Activated T-helper 1 cell treated with anti-CD3 and anti-CD28 coated beads, Interleukin-12 subunit alpha, Interleukin-12 subunit beta, Interleukin-2, Interleukin-4 antibody, amounts not matched to agents 30 ng/mL and 10 ng/mL and 1 ng/mL, durations not matched to agents 14 hours and 24 hours and 36 hours (primary cell): ENCODE measurements at regions not wholly inside any gene's neighbourhood (a gene's known extent, or its start where the extent isn't known, plus 50 kb on each side); places are given as distances from the start of the nearest gene placed in this dataset.

Source experiments
- DNase-seq: peaks from one replicate; pipeline ENCODE4 v3.0.0; 2021; ENCODE audit warnings: low spot score
- H3K27ac Mint-ChIP-seq: one replicate; pipeline ENCODE4 v1.8.0; 2021; ENCODE audit warnings: mild to moderate bottlenecking, mixed read lengths
- H3K27me3 Mint-ChIP-seq: one replicate; pipeline ENCODE4 v1.8.0; 2022; ENCODE audit warnings: mild to moderate bottlenecking, moderate library complexity, mixed read lengths; ENCODE audit not compliant: insufficient read depth
- H3K36me3 Mint-ChIP-seq: one replicate; pipeline ENCODE4 v1.8.0; 2021; ENCODE audit warnings: low read depth, mixed read lengths
- H3K4me1 Mint-ChIP-seq: one replicate; pipeline ENCODE4 v1.8.0; 2021; ENCODE audit warnings: low read depth, mixed read lengths
- H3K4me3 Mint-ChIP-seq: one replicate; pipeline ENCODE4 v1.8.0; 2021; ENCODE audit warnings: mild to moderate bottlenecking, moderate library complexity, mixed read lengths
- H3K9me3 Mint-ChIP-seq: one replicate; pipeline ENCODE4 v1.8.0; 2021; ENCODE audit warnings: mixed read lengths
- intact Hi-C: fragments of 100-400 bp; cut with micrococcal nuclease; formaldehyde crosslinking; loops from one replicate; pipeline ENCODE4 v1.15.1; 2024

DNA sequence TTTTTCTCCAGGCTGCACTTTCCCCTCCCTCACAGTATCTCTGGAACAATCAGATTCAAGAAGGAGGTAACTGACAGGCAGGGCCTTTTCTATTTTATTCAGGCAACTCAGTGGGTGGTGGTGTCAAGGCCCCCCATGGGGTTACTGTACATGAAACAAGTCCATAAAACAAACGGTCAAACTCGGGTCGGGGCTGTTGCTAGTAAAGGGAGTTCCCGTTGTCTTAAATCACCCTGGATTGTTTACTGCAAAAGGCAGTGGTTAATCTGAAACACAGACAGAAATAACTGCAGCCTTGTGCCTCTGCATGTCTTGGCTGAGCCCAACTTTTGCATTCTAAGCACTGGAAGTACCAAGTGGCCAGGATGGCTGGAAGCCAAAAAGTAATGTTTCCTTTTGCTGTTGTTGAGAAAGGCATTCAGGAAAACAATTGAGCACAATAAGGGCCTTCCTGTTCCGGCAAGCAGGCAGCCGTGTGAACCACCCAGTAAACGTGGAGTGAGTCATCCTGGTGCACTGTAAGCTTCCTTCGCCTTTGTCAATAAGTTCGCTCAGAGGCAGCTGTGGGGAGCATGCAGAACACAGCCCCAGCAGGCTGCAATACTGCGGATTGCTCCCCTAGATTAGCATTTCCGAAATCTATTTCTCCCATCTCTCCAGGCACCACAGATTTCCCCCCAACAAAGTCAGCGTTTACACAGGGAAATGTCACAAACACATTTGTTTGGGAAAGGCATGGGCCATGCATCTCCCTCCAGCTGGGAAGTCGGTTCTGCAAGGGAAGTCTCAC is 149.6 kb downstream of the IRS1 start:
- Mint-ChIP-seq H3K4me3 (peak overlapping the region; percentile 59), H3K4me1 (peaks cover 63% of the 10 kb centered on the region), H3K27ac (peak overlapping the region; percentile 95), H3K9me3 (peaks cover 19% of the 10 kb centered on the region), H3K27me3 (no peaks in the 10 kb centered on the region), H3K36me3 (peaks cover 22% of the 10 kb centered on the region)
- peak; percentile 60 for DNase-seq
- intact Hi-C loops = loop anchor here (2.0 to 10.0 kb wide), 7 partner anchors 42 to 825 kb away; partner anchors contain the start of genes AGFG1, IRS1, MFF and RHBDD1

DNA sequence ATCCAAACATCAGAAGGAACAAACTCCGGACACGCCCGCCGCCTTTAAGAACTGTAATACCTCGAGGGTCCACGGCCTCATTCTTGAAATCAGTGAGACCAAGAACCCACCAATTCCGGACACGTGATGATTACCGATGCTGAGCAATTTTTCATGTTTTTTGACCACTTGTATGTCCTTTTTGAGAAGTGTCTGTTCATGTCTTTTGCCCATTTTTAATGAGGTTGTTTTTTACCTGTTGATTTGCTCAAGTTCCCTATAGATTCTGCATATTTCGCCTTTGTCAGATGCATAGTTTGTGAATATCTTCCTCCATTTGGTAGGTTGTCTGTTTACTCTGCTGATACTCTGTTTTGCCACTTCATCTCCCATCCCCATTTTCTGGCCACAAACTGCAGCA is 150.4 kb downstream of the IRS1 start:
- no peak overlapping the region for H3K4me3 Mint-ChIP-seq
- peaks cover 19% of the 10 kb centered on the region for H3K9me3 Mint-ChIP-seq
- peaks cover 55% of the 10 kb centered on the region for H3K4me1 Mint-ChIP-seq
- no peaks in the 10 kb centered on the region for H3K27me3 Mint-ChIP-seq
- H3K27ac Mint-ChIP-seq = peak overlapping the region; percentile 95
- H3K36me3 Mint-ChIP-seq = peaks cover 20% of the 10 kb centered on the region
- no peak for DNase-seq
- intact Hi-C loops = no loop called here

DNA sequence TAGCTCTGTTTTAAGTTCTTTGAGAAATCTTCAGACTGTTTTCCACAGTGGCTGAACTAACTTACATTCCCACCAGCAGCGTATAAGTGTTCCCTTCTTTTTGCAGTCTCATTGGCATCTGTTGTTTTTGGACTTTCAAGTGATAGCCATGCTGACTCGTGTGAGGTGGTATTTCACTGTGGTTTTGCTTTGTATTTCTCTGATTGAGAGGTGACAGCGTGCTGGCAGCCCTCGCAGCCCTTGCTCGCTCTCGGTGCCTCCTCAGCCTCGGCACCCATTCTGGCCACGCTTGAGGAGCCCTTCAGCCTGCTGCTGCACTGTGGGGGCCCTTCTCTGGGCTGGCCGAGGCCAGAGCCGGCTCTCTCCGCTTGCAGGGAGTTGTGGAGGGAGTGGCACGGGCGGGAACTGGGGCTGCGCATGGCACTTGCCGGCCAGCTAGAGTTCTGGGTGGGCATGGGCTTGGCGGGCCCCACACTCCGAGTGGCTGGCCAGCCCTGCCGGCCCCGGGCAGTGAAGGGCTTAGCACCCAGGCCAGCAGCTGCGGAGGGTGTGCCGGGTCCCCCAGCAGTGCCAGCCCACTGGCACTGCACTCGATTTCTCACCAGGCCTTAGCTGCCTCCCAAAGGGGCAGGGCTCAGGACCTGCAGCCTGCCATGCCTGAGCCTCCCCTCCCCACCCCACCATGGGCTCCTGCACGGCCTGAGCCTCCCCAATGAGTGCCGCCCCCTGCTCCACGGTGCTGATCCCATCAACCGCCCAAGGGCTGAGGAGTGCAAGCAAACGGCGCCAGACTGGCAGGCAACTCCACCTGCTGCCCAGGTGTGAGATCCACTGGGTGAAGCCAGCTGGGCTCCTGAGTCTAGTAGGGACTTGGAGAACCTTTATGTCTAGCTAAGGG is 151.8 kb downstream of the IRS1 start:
- no peak for DNase-seq
- Mint-ChIP-seq H3K4me1 (peaks cover 42% of the 10 kb centered on the region), H3K36me3 (peaks cover 20% of the 10 kb centered on the region), H3K27ac (no peak overlapping the region), H3K9me3 (peaks cover 19% of the 10 kb centered on the region), H3K27me3 (peaks cover 4% of the 10 kb centered on the region), H3K4me3 (no peak overlapping the region)
- intact Hi-C loops = no loop called here

DNA sequence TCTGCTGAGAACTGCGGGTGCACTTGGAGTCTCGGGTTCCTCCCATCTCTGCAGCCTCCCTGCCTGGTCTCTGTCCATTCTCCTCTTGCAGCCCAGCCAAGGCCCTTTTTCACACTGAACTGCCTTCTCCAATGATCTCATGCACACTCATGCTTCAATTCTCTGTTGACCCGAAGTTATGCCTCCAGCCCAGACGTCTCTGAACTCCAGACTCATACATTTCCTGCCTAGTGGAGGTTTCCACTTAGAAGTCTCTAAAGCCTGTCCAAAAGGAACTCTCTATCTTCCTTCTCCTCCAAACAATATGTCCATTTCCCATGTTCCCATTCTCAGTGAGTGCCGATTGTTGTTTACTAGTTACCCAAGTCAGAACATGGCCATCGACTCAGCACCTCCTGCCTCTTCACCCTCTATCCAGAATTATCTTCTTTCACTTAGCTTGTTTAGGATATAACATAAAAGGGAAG is 155.2 kb downstream of the IRS1 start:
- Mint-ChIP-seq H3K4me3 (no peak overlapping the region), H3K9me3 (peaks cover 15% of the 10 kb centered on the region), H3K36me3 (peaks cover 9% of the 10 kb centered on the region), H3K27ac (no peak overlapping the region), H3K4me1 (peaks cover 7% of the 10 kb centered on the region), H3K27me3 (peaks cover 7% of the 10 kb centered on the region)
- no peak for DNase-seq
- intact Hi-C loops = no loop called here

DNA sequence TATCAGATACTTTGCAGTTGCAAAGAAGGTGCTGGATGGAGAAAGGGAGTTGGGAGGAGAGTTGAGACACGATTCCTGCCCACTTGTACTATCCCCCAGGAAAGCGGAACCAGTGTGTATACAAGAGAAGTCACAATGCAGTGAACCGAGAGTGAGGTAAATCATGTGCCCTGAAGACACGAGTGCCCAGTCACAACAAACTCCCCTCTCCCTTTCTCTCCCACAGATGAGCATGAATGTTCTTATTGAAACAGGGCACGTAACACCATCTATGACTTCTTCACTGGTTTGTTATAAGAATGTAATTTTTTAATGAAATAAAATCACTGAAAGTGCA is 155.7 kb downstream of the IRS1 start:
- Mint-ChIP-seq H3K9me3 (peaks cover 9% of the 10 kb centered on the region), H3K4me3 (no peak overlapping the region), H3K27ac (no peak overlapping the region), H3K36me3 (peaks cover 4% of the 10 kb centered on the region), H3K27me3 (peaks cover 7% of the 10 kb centered on the region), H3K4me1 (peaks cover 2% of the 10 kb centered on the region)
- DNase-seq = no peak
- intact Hi-C loops = no loop called here

DNA sequence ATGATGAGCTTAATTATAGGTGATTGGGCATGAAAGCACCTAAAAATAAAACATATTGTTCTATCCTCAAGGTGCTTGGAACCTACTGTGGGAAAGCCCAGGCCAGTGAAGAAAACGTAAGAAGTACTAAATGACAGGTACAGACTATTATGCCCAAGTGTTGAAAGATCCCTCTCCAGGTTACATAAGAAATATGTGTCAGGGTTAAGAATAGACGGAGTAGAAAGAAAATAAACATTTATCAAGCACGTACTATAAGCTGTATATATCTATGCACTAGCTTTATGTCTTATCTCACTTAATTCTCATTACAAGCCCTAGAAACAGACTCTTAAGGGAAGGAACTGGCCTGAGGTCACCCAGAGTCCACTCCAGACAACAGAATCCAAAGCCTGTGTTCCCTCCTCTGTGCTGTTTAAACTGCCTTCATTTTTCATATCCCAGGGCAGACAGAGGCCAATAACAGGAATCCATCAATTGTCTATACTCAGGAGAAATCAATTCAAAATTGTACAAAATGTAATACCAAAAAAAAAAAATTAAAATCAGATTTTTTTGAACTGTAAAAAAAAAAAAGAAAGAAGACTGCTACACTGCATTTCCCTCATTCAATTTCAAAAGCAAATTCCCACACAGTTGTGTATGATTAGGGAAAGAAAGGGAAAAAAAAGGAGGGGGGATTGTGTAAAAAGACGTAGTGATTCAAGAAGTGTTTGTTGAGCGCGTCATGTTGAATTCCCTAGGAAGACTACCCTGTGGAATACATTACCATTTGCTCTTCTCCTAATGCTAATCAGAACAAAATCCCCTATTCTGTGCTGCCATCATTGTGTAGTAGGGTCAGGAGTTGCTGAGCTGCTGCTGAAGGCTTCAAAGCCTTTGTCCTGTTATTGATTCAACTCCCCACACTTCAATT is 156.3 kb downstream of the IRS1 start:
- Mint-ChIP-seq H3K27ac (no peak overlapping the region), H3K36me3 (peaks cover 1% of the 10 kb centered on the region), H3K27me3 (peaks cover 7% of the 10 kb centered on the region), H3K4me1 (no peaks in the 10 kb centered on the region), H3K4me3 (no peak overlapping the region), H3K9me3 (peaks cover 9% of the 10 kb centered on the region)
- intact Hi-C loops = no loop called here
- no peak for DNase-seq

DNA sequence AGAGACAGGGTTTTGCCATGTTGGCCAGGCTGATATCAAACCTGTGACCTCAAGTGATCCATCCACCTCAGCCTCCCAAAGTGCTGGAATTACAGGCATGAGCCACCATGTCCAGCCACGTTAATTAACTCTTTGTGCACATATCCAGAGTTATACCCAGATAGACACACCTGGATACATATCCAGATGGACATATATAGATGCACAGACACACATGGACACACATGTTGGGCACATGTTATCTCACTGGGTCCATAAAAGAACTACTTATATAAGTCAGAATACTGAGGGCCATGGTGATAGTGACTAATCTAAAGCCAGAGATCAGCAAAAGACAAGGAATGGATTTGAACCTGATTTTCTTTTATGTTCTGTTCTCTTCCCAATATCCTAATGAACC is 158.6 kb downstream of the IRS1 start:
- intact Hi-C loops = no loop called here

DNA sequence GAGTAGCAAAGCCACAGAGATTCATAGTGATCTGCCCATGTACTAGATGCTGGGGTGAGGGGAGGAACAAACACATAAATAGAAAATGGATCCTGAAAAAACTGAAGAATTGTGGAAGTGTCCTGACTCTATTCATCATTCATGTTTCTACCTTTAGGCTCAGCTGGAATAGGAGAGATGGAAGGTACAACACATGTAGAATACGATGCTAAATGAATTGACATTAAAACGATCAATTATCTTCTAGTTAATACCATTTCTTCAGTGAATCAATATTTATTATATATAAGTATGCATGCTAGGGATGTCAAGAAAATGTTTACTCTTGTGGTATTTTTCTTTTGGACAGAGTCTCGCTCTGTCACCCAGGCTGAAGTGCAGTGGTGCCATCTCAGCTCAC is 159.1 kb downstream of the IRS1 start:
- H3K27ac Mint-ChIP-seq = no peak overlapping the region
- peaks cover 12% of the 10 kb centered on the region for H3K9me3 Mint-ChIP-seq
- H3K4me3 Mint-ChIP-seq = no peak overlapping the region
- no peak for DNase-seq
- H3K36me3 Mint-ChIP-seq = peaks cover 1% of the 10 kb centered on the region
- peaks cover 14% of the 10 kb centered on the region for H3K27me3 Mint-ChIP-seq
- no peaks in the 10 kb centered on the region for H3K4me1 Mint-ChIP-seq
- intact Hi-C loops = no loop called here

More for the DNA sequence above, 158.6 kb downstream of the IRS1 start:
- H3K27me3 Mint-ChIP-seq = peaks cover 14% of the 10 kb centered on the region
- no peaks in the 10 kb centered on the region for H3K4me1 Mint-ChIP-seq
- DNase-seq = no peak
- no peak overlapping the region for H3K27ac Mint-ChIP-seq
- peaks cover 12% of the 10 kb centered on the region for H3K9me3 Mint-ChIP-seq
- H3K4me3 Mint-ChIP-seq = no peak overlapping the region
- H3K36me3 Mint-ChIP-seq = peaks cover 1% of the 10 kb centered on the region

DNA sequence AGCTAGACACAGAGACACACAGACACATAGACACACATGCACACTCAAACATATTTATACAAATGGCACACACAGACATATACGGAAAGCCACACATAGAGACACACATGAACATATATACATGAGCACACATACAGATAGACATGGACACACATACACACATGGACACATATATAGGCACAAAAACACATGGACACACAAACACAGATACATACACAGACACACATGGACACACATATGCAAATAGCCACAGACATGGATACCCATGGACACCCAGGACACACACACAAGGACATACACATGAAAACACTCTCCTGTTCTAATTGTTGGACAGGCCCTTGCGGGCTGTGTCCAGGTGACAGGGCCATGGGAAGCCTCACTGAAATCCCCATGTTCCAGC is 160.1 kb downstream of the IRS1 start:
- H3K27ac Mint-ChIP-seq = no peak overlapping the region
- H3K27me3 Mint-ChIP-seq = peaks cover 14% of the 10 kb centered on the region
- no peak overlapping the region for H3K4me3 Mint-ChIP-seq
- H3K9me3 Mint-ChIP-seq = peaks cover 12% of the 10 kb centered on the region
- DNase-seq = no peak
- intact Hi-C loops = no loop called here
- peaks cover 1% of the 10 kb centered on the region for H3K36me3 Mint-ChIP-seq
- H3K4me1 Mint-ChIP-seq = no peaks in the 10 kb centered on the region

DNA sequence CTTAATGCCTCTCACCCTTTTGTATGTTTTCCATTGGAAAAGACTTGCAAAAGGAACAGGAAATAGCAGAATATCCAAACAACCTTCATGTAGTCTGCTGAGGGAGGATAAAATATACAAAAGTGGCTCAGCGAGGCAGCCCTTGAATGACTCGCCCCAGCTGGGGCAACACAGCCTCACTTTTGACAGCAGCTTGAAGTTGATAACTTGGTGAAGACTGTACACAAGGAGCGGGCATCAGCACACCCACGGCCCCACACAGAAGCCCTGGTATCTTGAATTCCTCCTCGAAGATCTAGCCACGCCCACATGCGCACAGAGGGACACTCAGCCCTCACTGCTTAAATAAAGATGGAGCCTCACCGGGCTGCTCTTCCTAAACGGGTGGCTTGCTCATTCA is 161.0 kb downstream of the IRS1 start:
- intact Hi-C loops = no loop called here
- no peak for DNase-seq
- H3K27me3 Mint-ChIP-seq = peaks cover 17% of the 10 kb centered on the region
- H3K4me3 Mint-ChIP-seq = no peak overlapping the region
- H3K27ac Mint-ChIP-seq = no peak overlapping the region
- peaks cover 12% of the 10 kb centered on the region for H3K9me3 Mint-ChIP-seq
- peaks cover 1% of the 10 kb centered on the region for H3K36me3 Mint-ChIP-seq
- no peaks in the 10 kb centered on the region for H3K4me1 Mint-ChIP-seq

DNA sequence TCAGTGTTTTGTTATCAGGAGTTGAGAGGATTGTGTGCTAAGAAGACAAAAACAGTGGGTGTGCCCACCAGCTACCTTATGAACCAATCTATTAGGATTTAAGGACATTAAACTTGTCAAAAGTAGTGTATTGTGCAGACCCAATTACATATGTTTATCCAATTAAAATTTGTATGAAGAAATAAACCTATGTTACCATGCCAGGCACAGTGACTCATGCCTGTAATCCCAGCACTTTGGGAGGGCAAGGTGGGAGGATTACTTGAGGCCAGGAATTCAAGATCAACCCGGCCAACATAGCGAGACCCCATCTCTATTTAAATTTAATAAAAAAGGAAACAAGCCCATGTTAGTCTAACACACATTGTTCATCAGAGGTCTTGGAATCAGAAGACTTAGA is 162.2 kb downstream of the IRS1 start:
- no peak for DNase-seq
- peaks cover 12% of the 10 kb centered on the region for H3K9me3 Mint-ChIP-seq
- peaks cover 5% of the 10 kb centered on the region for H3K36me3 Mint-ChIP-seq
- H3K27me3 Mint-ChIP-seq = peaks cover 13% of the 10 kb centered on the region
- no peak overlapping the region for H3K4me3 Mint-ChIP-seq
- intact Hi-C loops = no loop called here
- no peaks in the 10 kb centered on the region for H3K4me1 Mint-ChIP-seq
- H3K27ac Mint-ChIP-seq = no peak overlapping the region

DNA sequence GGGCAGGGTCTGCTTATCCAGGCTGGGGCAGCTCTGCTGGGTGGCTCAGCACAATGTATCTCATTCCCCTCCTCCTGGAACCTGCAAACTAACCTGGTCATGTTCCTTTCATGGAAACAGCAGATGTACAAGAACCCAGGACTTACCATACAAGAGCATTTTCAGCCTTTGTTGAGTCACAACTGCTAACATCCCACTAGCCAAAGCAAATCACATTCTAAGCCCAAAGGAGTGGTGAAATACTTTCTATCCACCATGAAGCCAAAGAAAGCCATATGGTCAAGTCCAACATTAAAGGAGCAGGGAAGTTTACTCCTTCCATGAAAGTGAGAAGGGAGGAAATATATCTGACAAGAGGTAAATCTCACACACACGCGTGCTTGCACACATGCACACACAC is 163.0 kb downstream of the IRS1 start:
- Mint-ChIP-seq H3K36me3 (peaks cover 5% of the 10 kb centered on the region), H3K9me3 (peaks cover 12% of the 10 kb centered on the region), H3K27ac (no peak overlapping the region), H3K4me3 (no peak overlapping the region), H3K4me1 (no peaks in the 10 kb centered on the region), H3K27me3 (peaks cover 13% of the 10 kb centered on the region)
- intact Hi-C loops = no loop called here
- no peak for DNase-seq
